ENCODE measurements at regions not wholly inside any gene's neighbourhood (a gene's known extent, or its start where the extent isn't known, plus 50 kb on each side); places are given as distances from the start of the nearest gene placed in this dataset.

- TF ChIP-seq, protein P1, sequence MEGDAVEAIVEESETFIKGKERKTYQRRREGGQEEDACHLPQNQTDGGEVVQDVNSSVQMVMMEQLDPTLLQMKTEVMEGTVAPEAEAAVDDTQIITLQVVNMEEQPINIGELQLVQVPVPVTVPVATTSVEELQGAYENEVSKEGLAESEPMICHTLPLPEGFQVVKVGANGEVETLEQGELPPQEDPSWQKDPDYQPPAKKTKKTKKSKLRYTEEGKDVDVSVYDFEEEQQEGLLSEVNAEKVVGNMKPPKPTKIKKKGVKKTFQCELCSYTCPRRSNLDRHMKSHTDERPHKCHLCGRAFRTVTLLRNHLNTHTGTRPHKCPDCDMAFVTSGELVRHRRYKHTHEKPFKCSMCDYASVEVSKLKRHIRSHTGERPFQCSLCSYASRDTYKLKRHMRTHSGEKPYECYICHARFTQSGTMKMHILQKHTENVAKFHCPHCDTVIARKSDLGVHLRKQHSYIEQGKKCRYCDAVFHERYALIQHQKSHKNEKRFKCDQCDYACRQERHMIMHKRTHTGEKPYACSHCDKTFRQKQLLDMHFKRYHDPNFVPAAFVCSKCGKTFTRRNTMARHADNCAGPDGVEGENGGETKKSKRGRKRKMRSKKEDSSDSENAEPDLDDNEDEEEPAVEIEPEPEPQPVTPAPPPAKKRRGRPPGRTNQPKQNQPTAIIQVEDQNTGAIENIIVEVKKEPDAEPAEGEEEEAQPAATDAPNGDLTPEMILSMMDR (conservative IDR thresholded peaks at IDR 0.05; ENCODE audit: low read length) = no peak
- TF ChIP-seq EZH2phosphoT487 (IDR thresholded peaks at IDR 0.05; ENCODE audit: borderline replicate concordance) = no peak
Measured at GRCh38 chr22:44650806-44651205, 51.2 kb upstream of the PRR5 start.

Measured in Loucy (cell line).